Ishikawa (cell line): ENCODE measurements at regions not wholly inside any gene's neighbourhood (a gene's known extent, or its start where the extent isn't known, plus 50 kb on each side); places are given as distances from the start of the nearest gene placed in this dataset.

Source experiments
- CEBPB ChIP-seq: IDR thresholded peaks from 2 replicates; pipeline ENCODE4 v1.6.1; 2012
- CREB1 ChIP-seq: IDR thresholded peaks from 2 replicates; pipeline ENCODE4 v1.6.1; 2012; ENCODE audit warnings: low read depth
- EGR1 ChIP-seq: IDR thresholded peaks from 2 replicates; pipeline ENCODE4 v1.6.1; 2012
- EP300 ChIP-seq: IDR thresholded peaks from 2 replicates; pipeline ENCODE4 v1.6.1; 2012; ENCODE audit warnings: borderline replicate concordance
- FOXM1 ChIP-seq: IDR thresholded peaks from 2 replicates; pipeline ENCODE4 v1.6.1; 2012; ENCODE audit warnings: low read depth, borderline replicate concordance
- NFIC ChIP-seq: IDR thresholded peaks from 2 replicates; pipeline ENCODE4 v1.6.1; 2012
- RAD21 ChIP-seq: IDR thresholded peaks from 2 replicates; pipeline ENCODE4 v1.6.1; 2012; ENCODE audit warnings: low read depth
- TAF1 ChIP-seq: IDR thresholded peaks from 2 replicates; pipeline ENCODE4 v1.6.1; 2012; ENCODE audit warnings: low read depth, mild to moderate bottlenecking
- TCF12 ChIP-seq: IDR thresholded peaks from 2 replicates; pipeline ENCODE4 v1.6.1; 2012; ENCODE audit warnings: low read depth
- TEAD4 ChIP-seq: IDR thresholded peaks from 2 replicates; pipeline ENCODE4 v1.6.1; 2012
- YY1 ChIP-seq: IDR thresholded peaks from 2 replicates; pipeline ENCODE4 v1.6.1; 2012; ENCODE audit warnings: low read depth
- ZBTB7A ChIP-seq: IDR thresholded peaks from 2 replicates; pipeline ENCODE4 v1.6.1; 2012; ENCODE audit warnings: low read depth
- TF ChIP-seq, protein P1 (sequence below): IDR thresholded peaks from 2 replicates; pipeline ENCODE4 v1.6.1; 2012; ENCODE audit warnings: low read depth, mild to moderate bottlenecking
- TF ChIP-seq, protein P2 (sequence below): IDR thresholded peaks from 2 replicates; pipeline ENCODE4 v1.6.1; 2012
- TF ChIP-seq, protein P3 (sequence below): IDR thresholded peaks from 2 replicates; pipeline ENCODE4 v1.6.1; 2012

DNA sequence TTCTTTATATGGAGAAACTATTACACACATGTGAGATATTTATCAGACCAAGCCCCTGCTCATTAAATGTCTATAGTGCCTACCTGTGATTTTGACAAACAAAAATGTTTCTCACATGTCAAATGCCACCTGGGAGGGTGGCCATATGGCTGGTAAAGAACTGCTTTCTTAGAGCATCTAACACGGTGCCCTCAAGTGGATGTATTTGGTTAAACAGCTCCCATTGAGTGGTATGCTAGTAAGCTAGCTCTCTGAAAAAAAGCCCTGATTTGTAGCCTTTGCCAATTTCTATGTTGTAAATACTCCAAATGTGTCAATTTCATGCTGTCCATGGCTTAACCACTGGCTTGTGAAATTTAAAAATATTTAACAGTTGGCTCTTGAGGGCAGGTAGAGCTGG is 94.6 kb downstream of the PMAIP1 start:
- TF ChIP-seq CREB1 (no peak), TEAD4 (no peak), ZBTB7A (no peak), EP300 (no peak), FOXM1 (no peak), YY1 (no peak), RAD21 (no peak), TAF1 (no peak), TCF12 (no peak), EGR1 (no peak), CEBPB (no peak), NFIC (no peak)
- TF ChIP-seq, protein P1, sequence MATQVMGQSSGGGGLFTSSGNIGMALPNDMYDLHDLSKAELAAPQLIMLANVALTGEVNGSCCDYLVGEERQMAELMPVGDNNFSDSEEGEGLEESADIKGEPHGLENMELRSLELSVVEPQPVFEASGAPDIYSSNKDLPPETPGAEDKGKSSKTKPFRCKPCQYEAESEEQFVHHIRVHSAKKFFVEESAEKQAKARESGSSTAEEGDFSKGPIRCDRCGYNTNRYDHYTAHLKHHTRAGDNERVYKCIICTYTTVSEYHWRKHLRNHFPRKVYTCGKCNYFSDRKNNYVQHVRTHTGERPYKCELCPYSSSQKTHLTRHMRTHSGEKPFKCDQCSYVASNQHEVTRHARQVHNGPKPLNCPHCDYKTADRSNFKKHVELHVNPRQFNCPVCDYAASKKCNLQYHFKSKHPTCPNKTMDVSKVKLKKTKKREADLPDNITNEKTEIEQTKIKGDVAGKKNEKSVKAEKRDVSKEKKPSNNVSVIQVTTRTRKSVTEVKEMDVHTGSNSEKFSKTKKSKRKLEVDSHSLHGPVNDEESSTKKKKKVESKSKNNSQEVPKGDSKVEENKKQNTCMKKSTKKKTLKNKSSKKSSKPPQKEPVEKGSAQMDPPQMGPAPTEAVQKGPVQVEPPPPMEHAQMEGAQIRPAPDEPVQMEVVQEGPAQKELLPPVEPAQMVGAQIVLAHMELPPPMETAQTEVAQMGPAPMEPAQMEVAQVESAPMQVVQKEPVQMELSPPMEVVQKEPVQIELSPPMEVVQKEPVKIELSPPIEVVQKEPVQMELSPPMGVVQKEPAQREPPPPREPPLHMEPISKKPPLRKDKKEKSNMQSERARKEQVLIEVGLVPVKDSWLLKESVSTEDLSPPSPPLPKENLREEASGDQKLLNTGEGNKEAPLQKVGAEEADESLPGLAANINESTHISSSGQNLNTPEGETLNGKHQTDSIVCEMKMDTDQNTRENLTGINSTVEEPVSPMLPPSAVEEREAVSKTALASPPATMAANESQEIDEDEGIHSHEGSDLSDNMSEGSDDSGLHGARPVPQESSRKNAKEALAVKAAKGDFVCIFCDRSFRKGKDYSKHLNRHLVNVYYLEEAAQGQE: no peak
- TF ChIP-seq, protein P2, sequence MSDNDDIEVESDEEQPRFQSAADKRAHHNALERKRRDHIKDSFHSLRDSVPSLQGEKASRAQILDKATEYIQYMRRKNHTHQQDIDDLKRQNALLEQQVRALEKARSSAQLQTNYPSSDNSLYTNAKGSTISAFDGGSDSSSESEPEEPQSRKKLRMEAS: no peak
- TF ChIP-seq, protein P3, sequence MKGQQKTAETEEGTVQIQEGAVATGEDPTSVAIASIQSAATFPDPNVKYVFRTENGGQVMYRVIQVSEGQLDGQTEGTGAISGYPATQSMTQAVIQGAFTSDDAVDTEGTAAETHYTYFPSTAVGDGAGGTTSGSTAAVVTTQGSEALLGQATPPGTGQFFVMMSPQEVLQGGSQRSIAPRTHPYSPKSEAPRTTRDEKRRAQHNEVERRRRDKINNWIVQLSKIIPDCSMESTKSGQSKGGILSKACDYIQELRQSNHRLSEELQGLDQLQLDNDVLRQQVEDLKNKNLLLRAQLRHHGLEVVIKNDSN: no peak

- TF ChIP-seq TCF12: no peak
Measured at GRCh38 chr18:59993560-59993959, 93.8 kb downstream of the PMAIP1 start.

GRCh38 chr18:59990121-59990823 is 90.5 kb downstream of the PMAIP1 start:
- TF ChIP-seq TEAD4: no peak
- TF ChIP-seq FOXM1: no peak

DNA sequence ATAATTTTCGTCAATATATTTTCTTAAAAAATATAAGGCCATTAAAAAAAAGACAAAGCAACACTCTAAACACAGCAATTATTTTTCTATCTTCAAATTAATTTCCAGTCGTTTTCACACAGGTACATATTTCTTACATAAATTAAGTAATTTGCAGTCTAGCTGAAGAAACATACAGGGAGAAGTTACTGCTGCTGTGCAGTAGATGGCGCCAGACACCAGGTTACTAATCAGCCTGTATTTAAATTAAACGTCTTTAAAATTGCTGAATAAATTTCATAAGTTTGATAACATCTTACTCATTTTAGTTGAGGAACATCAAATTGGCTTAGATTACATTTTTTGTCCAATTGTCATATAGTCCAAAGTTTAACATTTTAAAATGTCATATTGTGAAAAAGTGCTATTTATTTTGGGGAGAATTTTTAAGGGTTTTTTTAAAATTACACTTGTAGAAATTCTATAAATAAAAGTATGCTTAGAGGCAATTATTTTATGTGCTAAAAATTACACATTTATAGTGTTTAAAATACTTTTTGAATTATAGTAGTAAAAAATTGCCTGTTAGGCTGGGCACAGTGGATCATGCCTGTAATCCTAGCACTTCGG is 88.4 kb downstream of the PMAIP1 start:
- TF ChIP-seq RAD21 (peak; percentile 88), YY1 (no peak), CEBPB (no peak), FOXM1 (no peak), CREB1 (no peak), ZBTB7A (no peak)
- TF ChIP-seq, protein P3: no peak
- TF ChIP-seq, protein P2: no peak

GRCh38 chr18:59987102-59987501 is 87.3 kb downstream of the PMAIP1 start:
- TF ChIP-seq CREB1: no peak
- TF ChIP-seq FOXM1: no peak
- no peak for TF ChIP-seq TAF1
- TF ChIP-seq, protein P2: no peak
- TF ChIP-seq NFIC: no peak
- TF ChIP-seq, protein P1: no peak
- TF ChIP-seq YY1: no peak
- TF ChIP-seq CEBPB: no peak
- no peak for TF ChIP-seq TEAD4
- TF ChIP-seq, protein P3: no peak
- TF ChIP-seq TCF12: no peak
- no peak for TF ChIP-seq RAD21
